Vagina (tissue), 2 donors: ENCODE measurements at regions not wholly inside any gene's neighbourhood (a gene's known extent, or its start where the extent isn't known, plus 50 kb on each side); places are given as distances from the start of the nearest gene placed in this dataset.

Source experiments
- DNase-seq, 2 donors: peaks; one replicate each; pipeline ENCODE4 v3.0.0-alpha.2; 2017; ENCODE audit errors: extremely low spot score in 2 of 2
- H3K27ac ChIP-seq: fragments of 200-600 bp; sonication (generic); one replicate; pipeline ENCODE4 v1.5.1; 2019
- H3K27me3 ChIP-seq: fragments of 200-600 bp; sonication (generic); one replicate; pipeline ENCODE4 v1.5.1; 2019
- H3K36me3 ChIP-seq, 2 donors: fragments of 200-600 bp; sonication (generic); one replicate each; pipeline ENCODE4 v1.5.1; 2017 to 2019
- H3K4me1 ChIP-seq: fragments of 200-600 bp; sonication (generic); one replicate; pipeline ENCODE4 v1.5.1; 2019
- H3K4me3 ChIP-seq, 2 donors: fragments of 200-600 bp; sonication (generic); 1 replicate in 1 of 2; 2 replicates in 1 of 2; pipeline ENCODE4 v1.5.1; 2016 to 2019
- H3K9me3 ChIP-seq: fragments of 200-600 bp; sonication (generic); one replicate; pipeline ENCODE4 v1.5.1; 2019
- CTCF ChIP-seq, 3 experiments: fragments of 450-650 bp in 2 of 3; fragments of 200-600 bp in 1 of 3; sonication (generic) in 1 of 3; IDR thresholded peaks; one replicate each; pipeline ENCODE4 v1.5.1; 2017 to 2019; ENCODE audit warnings: antibody characterized with exemption in 3 of 3, mild to moderate bottlenecking in 2 of 3, moderate library complexity in 2 of 3
- POLR2A ChIP-seq, 2 donors: fragments of 450-650 bp; IDR thresholded peaks; one replicate each; pipeline ENCODE4 v1.6.1; 2017; ENCODE audit warnings: antibody characterized with exemption in 2 of 2, mild to moderate bottlenecking in 2 of 2, moderate library complexity in 2 of 2
- POLR2AphosphoS5 ChIP-seq, 2 donors: sonication (generic); formaldehyde crosslinking; IDR thresholded peaks; one replicate each; pipeline ENCODE4 v1.9.0; 2017; ENCODE audit warnings: antibody characterized with exemption in 2 of 2, mild to moderate bottlenecking in 2 of 2, low read depth in 1 of 2; ENCODE audit not compliant: insufficient read depth in 1 of 2
- intact Hi-C: fragments of 100-400 bp; cut with DNase I; formaldehyde crosslinking; loops from one replicate; pipeline ENCODE4 v1.15.1; 2023

- no peaks in the 10 kb centered on the region for H3K27me3 ChIP-seq
- intact Hi-C loops = no loop called here
- no peak for DNase-seq
- no peaks in the 10 kb centered on the region for H3K4me1 ChIP-seq
- H3K9me3 ChIP-seq = no peaks in the 10 kb centered on the region
- no peak overlapping the region for H3K27ac ChIP-seq
- H3K4me3 ChIP-seq = no peak overlapping the region
- no peaks in the 10 kb centered on the region for H3K36me3 ChIP-seq
- TF ChIP-seq POLR2AphosphoS5 (IDR thresholded peaks at IDR 0.05; ENCODE audit: insufficient read depth in 1 of 2, low read depth in 1 of 2) = no peak
- no peak for TF ChIP-seq CTCF (IDR thresholded peaks at IDR 0.05)
- no peak for TF ChIP-seq POLR2A (IDR thresholded peaks at IDR 0.05)
Observed at GRCh38 chr18:25795213-25795612, 295.2 kb downstream of the SS18 start.

DNA sequence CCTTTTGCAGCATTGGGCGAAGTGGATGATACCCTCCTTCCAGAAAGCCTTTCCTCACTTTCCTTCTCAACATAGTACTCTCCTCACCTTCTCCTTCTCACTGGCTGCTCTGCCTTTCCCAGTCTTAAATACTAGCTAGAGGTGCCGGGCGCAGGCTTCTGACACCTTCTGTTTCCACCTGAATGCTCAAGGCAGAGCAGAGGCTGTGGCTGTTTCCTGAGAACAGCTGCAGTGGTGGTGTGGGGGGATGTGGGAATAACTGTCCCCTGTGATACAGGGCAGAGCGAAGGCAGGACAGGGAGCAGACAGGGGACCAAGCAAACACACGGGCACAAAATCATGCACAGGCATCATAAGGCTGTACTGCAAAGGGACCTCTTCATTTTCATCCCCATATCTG lies 303.1 kb downstream of the SS18 start:
- no peaks in the 10 kb centered on the region for H3K4me1 ChIP-seq
- no peaks in the 10 kb centered on the region for H3K27me3 ChIP-seq
- H3K4me3 ChIP-seq = no peak overlapping the region
- intact Hi-C loops = no loop called here
- H3K9me3 ChIP-seq = no peaks in the 10 kb centered on the region
- H3K36me3 ChIP-seq = no peaks in the 10 kb centered on the region
- TF ChIP-seq POLR2A (IDR thresholded peaks at IDR 0.05) (no peak), POLR2AphosphoS5 (IDR thresholded peaks at IDR 0.05; ENCODE audit: insufficient read depth in 1 of 2, low read depth in 1 of 2) (no peak), CTCF (IDR thresholded peaks at IDR 0.05) (no peak)
- DNase-seq = no peak
- no peak overlapping the region for H3K27ac ChIP-seq

DNA sequence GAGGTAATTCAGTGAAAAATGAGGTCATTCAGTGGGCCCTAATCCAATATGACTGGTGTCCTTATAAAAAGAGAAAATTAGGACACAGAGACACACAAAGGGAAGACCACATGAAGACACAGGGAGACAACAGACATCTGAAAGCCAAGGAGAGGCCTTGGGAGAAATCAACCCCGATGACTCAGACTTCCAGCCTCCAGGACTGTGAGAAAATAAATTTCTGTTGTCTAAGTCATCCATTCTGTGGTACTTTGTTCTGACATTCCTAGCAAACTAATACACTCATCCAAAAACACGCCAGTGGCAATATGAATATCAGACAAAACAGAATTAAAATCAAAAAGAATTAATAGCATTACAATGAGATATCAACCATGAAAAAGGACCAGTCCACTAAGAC lies 303.7 kb downstream of the SS18 start:
- no peak overlapping the region for H3K27ac ChIP-seq
- H3K36me3 ChIP-seq = no peaks in the 10 kb centered on the region
- H3K4me3 ChIP-seq = no peak overlapping the region
- intact Hi-C loops = no loop called here
- H3K9me3 ChIP-seq = no peaks in the 10 kb centered on the region
- DNase-seq = no peak
- no peaks in the 10 kb centered on the region for H3K4me1 ChIP-seq
- TF ChIP-seq POLR2A (IDR thresholded peaks at IDR 0.05) (no peak), CTCF (IDR thresholded peaks at IDR 0.05) (no peak), POLR2AphosphoS5 (IDR thresholded peaks at IDR 0.05; ENCODE audit: insufficient read depth in 1 of 2, low read depth in 1 of 2) (no peak)
- no peaks in the 10 kb centered on the region for H3K27me3 ChIP-seq

DNA sequence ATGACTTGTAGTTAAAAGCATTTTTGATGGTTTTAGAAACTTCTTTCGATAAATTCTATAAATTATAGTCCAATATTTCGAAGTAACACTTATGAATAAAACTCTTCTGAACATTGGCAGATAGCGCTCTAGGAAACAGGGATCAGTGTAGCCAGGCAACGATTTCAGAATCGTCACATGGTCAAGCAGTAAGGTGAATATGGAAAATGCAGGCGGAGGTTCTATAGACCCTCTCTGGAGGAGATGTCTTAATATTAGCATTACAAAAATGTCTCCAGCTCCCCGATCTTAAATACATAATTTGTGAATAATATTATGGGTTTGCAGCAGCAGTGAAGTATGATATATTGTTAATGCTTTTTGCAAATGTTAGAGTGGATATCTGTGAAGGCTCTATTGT lies 310.3 kb downstream of the SS18 start:
- Histone ChIP-seq H3K4me1 (no peaks in the 10 kb centered on the region), H3K36me3 (no peaks in the 10 kb centered on the region), H3K27me3 (no peaks in the 10 kb centered on the region), H3K4me3 (no peak overlapping the region), H3K9me3 (no peaks in the 10 kb centered on the region), H3K27ac (no peak overlapping the region)
- DNase-seq = no peak
- TF ChIP-seq POLR2AphosphoS5 (IDR thresholded peaks at IDR 0.05; ENCODE audit: insufficient read depth in 1 of 2, low read depth in 1 of 2) (no peak), POLR2A (IDR thresholded peaks at IDR 0.05) (no peak), CTCF (IDR thresholded peaks at IDR 0.05) (no peak)
- intact Hi-C loops = no loop called here

- no peak overlapping the region for H3K4me3 ChIP-seq
- intact Hi-C loops = no loop called here
- no peak for DNase-seq
- no peak overlapping the region for H3K27ac ChIP-seq
- no peaks in the 10 kb centered on the region for H3K27me3 ChIP-seq
- no peaks in the 10 kb centered on the region for H3K9me3 ChIP-seq
- no peak for TF ChIP-seq CTCF (IDR thresholded peaks at IDR 0.05)
- no peak for TF ChIP-seq POLR2AphosphoS5 (IDR thresholded peaks at IDR 0.05; ENCODE audit: insufficient read depth in 1 of 2, low read depth in 1 of 2)
- no peak for TF ChIP-seq POLR2A (IDR thresholded peaks at IDR 0.05)
- H3K4me1 ChIP-seq = no peaks in the 10 kb centered on the region
- no peaks in the 10 kb centered on the region for H3K36me3 ChIP-seq
Observed at GRCh38 chr18:25771796-25772195, 318.6 kb downstream of the SS18 start.
